Liver (tissue), 8 donors: ENCODE measurements at regions not wholly inside any gene's neighbourhood (a gene's known extent, or its start where the extent isn't known, plus 50 kb on each side); places are given as distances from the start of the nearest gene placed in this dataset.

ENCODE experiments used
- DNase-seq: peaks from one replicate; pipeline ENCODE4 v3.0.0-alpha.2; 2017; ENCODE audit warnings: low spot score
- H3K27ac ChIP-seq, 2 donors: one replicate each; pipeline ENCODE4 v1.7.0; 2013; ENCODE audit warnings: inconsistent platforms in 2 of 2, low read length in 2 of 2, control low read depth in 1 of 2, low read depth in 1 of 2, mild to moderate bottlenecking in 1 of 2
- H3K27me3 ChIP-seq, 4 donors: one replicate each; pipeline versions ENCODE4 v1.6.1 to v1.7.0; 2013; ENCODE audit warnings: low read length in 3 of 4, inconsistent platforms in 1 of 4, mild to moderate bottlenecking in 1 of 4, moderate library complexity in 1 of 4; ENCODE audit not compliant: control insufficient read depth in 4 of 4, insufficient read depth in 4 of 4
- H3K36me3 ChIP-seq, 4 donors: one replicate each; pipeline versions ENCODE4 v1.6.1 to v1.7.0; 2013; ENCODE audit warnings: low read length in 3 of 4, mild to moderate bottlenecking in 3 of 4, low read depth in 1 of 4, moderate library complexity in 1 of 4; ENCODE audit not compliant: control insufficient read depth in 4 of 4, insufficient read depth in 3 of 4
- H3K4me1 ChIP-seq, 4 donors: one replicate each; pipeline versions ENCODE4 v1.6.1 to v1.7.0; 2013; ENCODE audit warnings: low read length in 3 of 4, mild to moderate bottlenecking in 3 of 4, moderate library complexity in 1 of 4; ENCODE audit not compliant: control insufficient read depth in 4 of 4, insufficient read depth in 4 of 4
- H3K4me3 ChIP-seq, 3 donors: one replicate each; pipeline versions ENCODE4 v1.6.1 to v1.7.0; 2013; ENCODE audit warnings: low read length in 3 of 3, control low read depth in 1 of 3, low read depth in 1 of 3, mild to moderate bottlenecking in 1 of 3
- H3K9ac ChIP-seq, 2 donors: one replicate each; pipeline ENCODE4 v1.7.0; 2013; ENCODE audit warnings: low read length in 2 of 2, mild to moderate bottlenecking in 2 of 2, moderate library complexity in 2 of 2, control low read depth in 1 of 2, low read depth in 1 of 2
- H3K9me3 ChIP-seq, 4 donors: one replicate each; pipeline versions ENCODE4 v1.6.1 to v1.7.0; 2013; ENCODE audit warnings: low read length in 3 of 4; ENCODE audit not compliant: control insufficient read depth in 4 of 4
- EGR1 ChIP-seq, 2 donors: IDR thresholded peaks; 2 replicates each; pipeline ENCODE4 v1.6.1; 2016 to 2018; ENCODE audit warnings: antibody characterized with exemption in 2 of 2, low read depth in 2 of 2
- FOXA1 ChIP-seq: IDR thresholded peaks from 2 replicates; pipeline ENCODE4 v1.6.1; 2016; ENCODE audit warnings: antibody characterized with exemption
- FOXA2 ChIP-seq: IDR thresholded peaks from 2 replicates; pipeline ENCODE4 v1.6.1; 2016; ENCODE audit warnings: antibody characterized with exemption
- GABPA ChIP-seq, 2 donors: IDR thresholded peaks in 1 of 2; conservative IDR thresholded peaks in 1 of 2; 2 replicates each; pipeline ENCODE4 v1.6.1; 2016; ENCODE audit warnings: antibody characterized with exemption in 2 of 2, mild to moderate bottlenecking in 1 of 2, moderate library complexity in 1 of 2
- HNF4A ChIP-seq, 2 donors: conservative IDR thresholded peaks; 2 replicates each; pipeline ENCODE4 v1.6.1; 2016; ENCODE audit warnings: antibody characterized with exemption in 2 of 2, mild to moderate bottlenecking in 2 of 2
- HNF4G ChIP-seq: IDR thresholded peaks from 2 replicates; pipeline ENCODE4 v1.6.1; 2016; ENCODE audit warnings: antibody characterized with exemption
- JUND ChIP-seq, 2 donors: IDR thresholded peaks; 2 replicates each; pipeline ENCODE4 v1.6.1; 2016; ENCODE audit warnings: antibody characterized with exemption in 2 of 2
- MAX ChIP-seq: IDR thresholded peaks from 2 replicates; pipeline ENCODE4 v1.6.1; 2016; ENCODE audit warnings: antibody characterized with exemption
- NR2F2 ChIP-seq: IDR thresholded peaks from 2 replicates; pipeline ENCODE4 v1.6.1; 2016; ENCODE audit warnings: antibody characterized with exemption
- RAD21 ChIP-seq, 2 donors: IDR thresholded peaks; 2 replicates each; pipeline ENCODE4 v1.6.1; 2016; ENCODE audit warnings: antibody characterized with exemption in 2 of 2, mild to moderate bottlenecking in 2 of 2
- REST ChIP-seq: IDR thresholded peaks from 2 replicates; pipeline ENCODE4 v1.6.1; 2016; ENCODE audit warnings: antibody characterized with exemption, mild to moderate bottlenecking
- RXRA ChIP-seq, 2 donors: IDR thresholded peaks; 2 replicates each; pipeline ENCODE4 v1.6.1; 2017 to 2018; ENCODE audit warnings: antibody characterized with exemption in 2 of 2, mild to moderate bottlenecking in 1 of 2
- SP1 ChIP-seq: IDR thresholded peaks from 2 replicates; pipeline ENCODE4 v1.6.1; 2018; ENCODE audit warnings: antibody characterized with exemption, mild to moderate bottlenecking
- TAF1 ChIP-seq: conservative IDR thresholded peaks from 2 replicates; pipeline ENCODE4 v1.6.1; 2016; ENCODE audit warnings: antibody characterized with exemption, mild to moderate bottlenecking
- YY1 ChIP-seq: IDR thresholded peaks from 2 replicates; pipeline ENCODE4 v1.6.1; 2016; ENCODE audit warnings: antibody characterized with exemption, mild to moderate bottlenecking
- WGBS: extraction: QIAGEN DNeasy Blood & Tissue Kit; methylation state at CpG from one replicate; pipeline ENCODE4 v1.1.7; 2013; 5-methylcytosine and 5-hydroxymethylcytosine counted together
- TF ChIP-seq, protein P1 (sequence below): fragments of 150-350 bp; IDR thresholded peaks from 2 replicates; pipeline ENCODE4 v1.5.1; 2017; ENCODE audit warnings: improper control_type of control experiment, low read depth, low read length; ENCODE audit not compliant: missing input control
- TF ChIP-seq, protein P2 (sequence below): IDR thresholded peaks from 2 replicates; pipeline ENCODE4 v1.6.1; 2016; ENCODE audit warnings: antibody characterized with exemption
- TF ChIP-seq, protein P3 (sequence below): IDR thresholded peaks from 2 replicates; pipeline ENCODE4 v1.6.1; 2016; ENCODE audit warnings: antibody characterized with exemption
- donor health status: healthy.
- donor health status: healthy.
- donor health status: healthy.
- donor health status: healthy.
- donor health status: healthy.

DNA sequence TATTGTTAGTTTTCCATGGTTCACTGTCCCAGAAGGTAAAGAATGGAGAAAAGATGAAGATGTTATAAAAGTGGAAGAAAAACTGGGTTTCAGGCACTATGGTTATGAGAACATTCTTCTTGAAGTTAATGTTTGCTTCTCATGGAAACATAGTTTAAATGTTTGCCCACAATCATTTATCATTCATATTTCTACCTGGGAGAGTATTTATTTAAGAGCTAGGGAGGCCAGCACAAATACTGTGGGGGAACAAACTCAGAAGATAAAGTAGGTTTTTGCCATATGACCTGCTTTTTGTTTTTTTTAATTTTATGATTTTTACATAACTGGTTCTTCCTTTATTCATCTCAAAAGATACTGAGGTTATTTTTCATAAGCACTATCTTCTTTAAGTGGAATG, 96.8 kb downstream of the GC start:
- Histone ChIP-seq H3K36me3 (no peaks in the 10 kb centered on the region), H3K9ac (no peak overlapping the region), H3K9me3 (no peaks in the 10 kb centered on the region), H3K27me3 (no peaks in the 10 kb centered on the region), H3K4me3 (no peak overlapping the region), H3K27ac (no peak overlapping the region), H3K4me1 (peaks cover 0 to 3% (median under 1%) of the 10 kb centered on the region in 4 donors)
- no peak for TF ChIP-seq GABPA (IDR thresholded peaks at IDR 0.05 in 1 of 2, conservative IDR thresholded peaks at IDR 0.05 in 1 of 2)
- TF ChIP-seq, protein P1, sequence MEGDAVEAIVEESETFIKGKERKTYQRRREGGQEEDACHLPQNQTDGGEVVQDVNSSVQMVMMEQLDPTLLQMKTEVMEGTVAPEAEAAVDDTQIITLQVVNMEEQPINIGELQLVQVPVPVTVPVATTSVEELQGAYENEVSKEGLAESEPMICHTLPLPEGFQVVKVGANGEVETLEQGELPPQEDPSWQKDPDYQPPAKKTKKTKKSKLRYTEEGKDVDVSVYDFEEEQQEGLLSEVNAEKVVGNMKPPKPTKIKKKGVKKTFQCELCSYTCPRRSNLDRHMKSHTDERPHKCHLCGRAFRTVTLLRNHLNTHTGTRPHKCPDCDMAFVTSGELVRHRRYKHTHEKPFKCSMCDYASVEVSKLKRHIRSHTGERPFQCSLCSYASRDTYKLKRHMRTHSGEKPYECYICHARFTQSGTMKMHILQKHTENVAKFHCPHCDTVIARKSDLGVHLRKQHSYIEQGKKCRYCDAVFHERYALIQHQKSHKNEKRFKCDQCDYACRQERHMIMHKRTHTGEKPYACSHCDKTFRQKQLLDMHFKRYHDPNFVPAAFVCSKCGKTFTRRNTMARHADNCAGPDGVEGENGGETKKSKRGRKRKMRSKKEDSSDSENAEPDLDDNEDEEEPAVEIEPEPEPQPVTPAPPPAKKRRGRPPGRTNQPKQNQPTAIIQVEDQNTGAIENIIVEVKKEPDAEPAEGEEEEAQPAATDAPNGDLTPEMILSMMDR = no peak
- no peak for TF ChIP-seq REST
- TF ChIP-seq YY1 = no peak
- no peak for TF ChIP-seq FOXA1
- no peak for TF ChIP-seq RAD21 (IDR thresholded peaks at IDR 0.05)
- TF ChIP-seq EGR1 (IDR thresholded peaks at IDR 0.05; ENCODE audit: low read depth in 2 of 2) = no peak
- no peak for TF ChIP-seq HNF4A (conservative IDR thresholded peaks at IDR 0.05)
- TF ChIP-seq HNF4G = no peak
- TF ChIP-seq SP1 = no peak
- TF ChIP-seq, protein P2, sequence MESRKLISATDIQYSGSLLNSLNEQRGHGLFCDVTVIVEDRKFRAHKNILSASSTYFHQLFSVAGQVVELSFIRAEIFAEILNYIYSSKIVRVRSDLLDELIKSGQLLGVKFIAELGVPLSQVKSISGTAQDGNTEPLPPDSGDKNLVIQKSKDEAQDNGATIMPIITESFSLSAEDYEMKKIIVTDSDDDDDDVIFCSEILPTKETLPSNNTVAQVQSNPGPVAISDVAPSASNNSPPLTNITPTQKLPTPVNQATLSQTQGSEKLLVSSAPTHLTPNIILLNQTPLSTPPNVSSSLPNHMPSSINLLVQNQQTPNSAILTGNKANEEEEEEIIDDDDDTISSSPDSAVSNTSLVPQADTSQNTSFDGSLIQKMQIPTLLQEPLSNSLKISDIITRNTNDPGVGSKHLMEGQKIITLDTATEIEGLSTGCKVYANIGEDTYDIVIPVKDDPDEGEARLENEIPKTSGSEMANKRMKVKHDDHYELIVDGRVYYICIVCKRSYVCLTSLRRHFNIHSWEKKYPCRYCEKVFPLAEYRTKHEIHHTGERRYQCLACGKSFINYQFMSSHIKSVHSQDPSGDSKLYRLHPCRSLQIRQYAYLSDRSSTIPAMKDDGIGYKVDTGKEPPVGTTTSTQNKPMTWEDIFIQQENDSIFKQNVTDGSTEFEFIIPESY = no peak
- TF ChIP-seq MAX = no peak
- TF ChIP-seq RXRA (IDR thresholded peaks at IDR 0.05) = no peak
- TF ChIP-seq JUND (IDR thresholded peaks at IDR 0.05) = no peak
- TF ChIP-seq TAF1 = no peak
- no peak for TF ChIP-seq FOXA2
- TF ChIP-seq, protein P3, sequence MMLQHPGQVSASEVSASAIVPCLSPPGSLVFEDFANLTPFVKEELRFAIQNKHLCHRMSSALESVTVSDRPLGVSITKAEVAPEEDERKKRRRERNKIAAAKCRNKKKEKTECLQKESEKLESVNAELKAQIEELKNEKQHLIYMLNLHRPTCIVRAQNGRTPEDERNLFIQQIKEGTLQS = no peak
- TF ChIP-seq NR2F2 = no peak
- DNase-seq = no peak

DNA sequence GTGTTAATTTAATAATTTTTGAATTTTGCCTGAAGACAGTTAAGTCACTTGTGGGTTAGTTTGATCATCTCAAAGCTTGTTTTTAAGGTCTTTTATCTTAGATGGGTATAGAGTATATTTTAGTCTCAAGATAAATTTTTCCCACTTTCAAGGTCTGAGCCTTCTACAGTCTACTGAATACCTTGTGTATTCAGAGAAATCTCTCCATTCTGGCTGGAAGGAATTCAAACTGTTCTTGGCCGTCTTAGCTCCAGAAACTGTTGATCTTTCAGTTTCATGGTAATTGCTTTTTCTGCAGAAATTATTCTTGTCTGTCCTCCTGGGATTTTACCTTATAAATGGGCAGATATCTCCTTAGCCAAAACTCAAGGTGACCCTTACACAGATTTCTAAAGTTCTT, 97.9 kb downstream of the GC start:
- Histone ChIP-seq H3K4me1 (no peaks in the 10 kb centered on the region), H3K9ac (no peak overlapping the region), H3K9me3 (no peaks in the 10 kb centered on the region), H3K36me3 (no peaks in the 10 kb centered on the region), H3K27me3 (no peaks in the 10 kb centered on the region), H3K27ac (no peak overlapping the region), H3K4me3 (no peak overlapping the region)
- 77% methylated on average over 1 of the region's 1 CpG for WGBS
- no peak for TF ChIP-seq SP1
- TF ChIP-seq RXRA (IDR thresholded peaks at IDR 0.05) = no peak
- TF ChIP-seq FOXA1 = no peak
- TF ChIP-seq EGR1 (IDR thresholded peaks at IDR 0.05; ENCODE audit: low read depth in 2 of 2) = no peak
- TF ChIP-seq, protein P2 = no peak
- TF ChIP-seq MAX = no peak
- DNase-seq = no peak
